Astrocyte (in vitro differentiated cells and primary cell): ENCODE measurements at regions not wholly inside any gene's neighbourhood (a gene's known extent, or its start where the extent isn't known, plus 50 kb on each side); places are given as distances from the start of the nearest gene placed in this dataset.
"Not testable (repeated sequence)": the region's sequence is repeated elsewhere in the genome, so short reads cannot be mapped to it uniquely, and the experiment has no call there.

Experiments
- DNase-seq: peaks from one replicate; pipeline ENCODE4 v3.0.0-alpha.2; 2010; ENCODE audit warnings: low read depth
- FAIRE-seq: peaks from 2 replicates; lab custom pipeline; 2011; peaks lifted over from hg19 to GRCh38; lab: Jason Lieb, UNC
- H2AFZ ChIP-seq: 2 replicates; pipeline ENCODE4 v1.6.0; 2012; ENCODE audit warnings: low read depth, low read length, inconsistent platforms
- H3K27ac ChIP-seq: 2 replicates; pipeline ENCODE4 v1.5.1; 2011; ENCODE audit warnings: low read depth, low read length, inconsistent platforms
- H3K27me3 ChIP-seq: 2 replicates; pipeline ENCODE4 v1.6.0; 2011; ENCODE audit warnings: low read length, inconsistent platforms; ENCODE audit not compliant: insufficient read depth
- H3K36me3 ChIP-seq: 2 replicates; pipeline ENCODE4 v1.5.1; 2011; ENCODE audit warnings: low read length, inconsistent platforms; ENCODE audit not compliant: insufficient read depth
- H3K4me1 ChIP-seq: 2 replicates; pipeline ENCODE4 v1.5.1; 2011; ENCODE audit warnings: low read length, inconsistent platforms; ENCODE audit not compliant: insufficient read depth
- H3K4me2 ChIP-seq: 2 replicates; pipeline ENCODE4 v1.6.0; 2012; ENCODE audit warnings: low read length, inconsistent platforms
- H3K4me3 ChIP-seq: 2 replicates; pipeline ENCODE4 v1.5.1; 2011; ENCODE audit warnings: low read depth, mild to moderate bottlenecking, low read length, inconsistent platforms; ENCODE audit not compliant: insufficient read depth
- H3K79me2 ChIP-seq: 2 replicates; pipeline ENCODE4 v1.6.0; 2012; ENCODE audit warnings: mild to moderate bottlenecking, low read length, inconsistent platforms; ENCODE audit not compliant: insufficient read depth
- H3K9ac ChIP-seq: 2 replicates; pipeline ENCODE4 v1.6.0; 2012; ENCODE audit warnings: mild to moderate bottlenecking, low read length, inconsistent platforms
- H3K9me3 ChIP-seq: 2 replicates; pipeline ENCODE4 v1.5.1; 2012; ENCODE audit warnings: low read depth, mild to moderate bottlenecking, low read length, inconsistent platforms; ENCODE audit not compliant: insufficient read depth
- H4K20me1 ChIP-seq: 2 replicates; pipeline ENCODE4 v1.6.0; 2012; ENCODE audit warnings: low read length, inconsistent platforms; ENCODE audit not compliant: insufficient read depth
- H3K27ac Mint-ChIP-seq: one replicate; pipeline ENCODE4 v1.8.0; 2021; ENCODE audit warnings: mild to moderate bottlenecking, mixed read lengths; ENCODE audit not compliant: unreplicated experiment
- H3K27me3 Mint-ChIP-seq: one replicate; pipeline ENCODE4 v1.8.0; 2021; ENCODE audit warnings: low read depth, mixed read lengths; ENCODE audit not compliant: unreplicated experiment
- H3K36me3 Mint-ChIP-seq: one replicate; pipeline ENCODE4 v1.8.0; 2021; ENCODE audit warnings: low read depth, mixed read lengths; ENCODE audit not compliant: unreplicated experiment
- H3K4me1 Mint-ChIP-seq: one replicate; pipeline ENCODE4 v1.8.0; 2021; ENCODE audit warnings: low read depth, mixed read lengths; ENCODE audit not compliant: unreplicated experiment
- H3K4me3 Mint-ChIP-seq: one replicate; pipeline ENCODE4 v1.8.0; 2021; ENCODE audit warnings: mild to moderate bottlenecking, moderate library complexity, mixed read lengths; ENCODE audit not compliant: unreplicated experiment
- H3K9me3 Mint-ChIP-seq: one replicate; pipeline ENCODE4 v1.8.0; 2021; ENCODE audit warnings: mild to moderate bottlenecking, mixed read lengths; ENCODE audit not compliant: unreplicated experiment
- CTCF ChIP-seq: IDR thresholded peaks from 2 replicates; pipeline ENCODE4 v1.5.1; 2011; ENCODE audit warnings: low read depth, mild to moderate bottlenecking, inconsistent platforms, low read length, moderate library complexity; ENCODE audit not compliant: insufficient read depth
- EZH2 ChIP-seq: IDR thresholded peaks from 2 replicates; pipeline ENCODE4 v1.6.1; 2012; ENCODE audit warnings: mild to moderate bottlenecking, low read length, inconsistent platforms; ENCODE audit not compliant: insufficient read depth

GRCh38 chr12:39675263-39675662, 55.7 kb upstream of the ABCD2 start:
- no peaks in the 10 kb centered on the region for H3K79me2 ChIP-seq
- H2AFZ ChIP-seq = no peak overlapping the region
- no peaks in the 10 kb centered on the region for H3K36me3 ChIP-seq
- no peak overlapping the region for H3K4me2 ChIP-seq
- DNase-seq (no peak), FAIRE-seq (no peak)
- TF ChIP-seq EZH2 (no peak), CTCF (no peak)
- no peak overlapping the region for H3K27ac Mint-ChIP-seq
- no peaks in the 10 kb centered on the region for H3K27me3 ChIP-seq
- H3K9me3 ChIP-seq = peaks cover 4% of the 10 kb centered on the region
- no peak overlapping the region for H3K4me3 ChIP-seq
- H4K20me1 ChIP-seq = no peaks in the 10 kb centered on the region
- no peak overlapping the region for H3K9ac ChIP-seq
- peaks cover 2% of the 10 kb centered on the region for H3K36me3 Mint-ChIP-seq
- H3K27ac ChIP-seq = no peak overlapping the region
- H3K4me1 Mint-ChIP-seq = no peaks in the 10 kb centered on the region
- H3K27me3 Mint-ChIP-seq = peaks cover 3% of the 10 kb centered on the region
- H3K4me3 Mint-ChIP-seq = no peak overlapping the region
- H3K4me1 ChIP-seq = no peaks in the 10 kb centered on the region
- peaks cover 5% of the 10 kb centered on the region for H3K9me3 Mint-ChIP-seq

- Histone ChIP-seq H4K20me1 (no peaks in the 10 kb centered on the region), H3K4me3 (no peak overlapping the region), H2AFZ (no peak overlapping the region), H3K9me3 (peaks cover 4% of the 10 kb centered on the region), H3K4me1 (no peaks in the 10 kb centered on the region), H3K4me2 (no peak overlapping the region), H3K9ac (no peak overlapping the region), H3K36me3 (no peaks in the 10 kb centered on the region), H3K27ac (no peak overlapping the region), H3K27me3 (no peaks in the 10 kb centered on the region), H3K79me2 (no peaks in the 10 kb centered on the region)
- H3K4me1 Mint-ChIP-seq = no peaks in the 10 kb centered on the region
- no peak overlapping the region for H3K4me3 Mint-ChIP-seq
- DNase-seq (no peak), FAIRE-seq (no peak)
- H3K9me3 Mint-ChIP-seq = peaks cover 5% of the 10 kb centered on the region
- TF ChIP-seq EZH2 = no peak
- no peak for TF ChIP-seq CTCF
- H3K27ac Mint-ChIP-seq = no peak overlapping the region
- H3K27me3 Mint-ChIP-seq = peaks cover 3% of the 10 kb centered on the region
- peaks cover 2% of the 10 kb centered on the region for H3K36me3 Mint-ChIP-seq
Measured at GRCh38 chr12:39672976-39673375, 53.4 kb upstream of the ABCD2 start.

- Mint-ChIP-seq H3K4me1 (no peaks in the 10 kb centered on the region), H3K4me3 (no peak overlapping the region), H3K27me3 (peaks cover 3% of the 10 kb centered on the region), H3K27ac (no peak overlapping the region), H3K9me3 (peaks cover 9% of the 10 kb centered on the region), H3K36me3 (peaks cover 2% of the 10 kb centered on the region)
- FAIRE-seq (no peak), DNase-seq (no peak)
- no peak for TF ChIP-seq CTCF
- TF ChIP-seq EZH2 = no peak
- peaks cover 4% of the 10 kb centered on the region for H3K9me3 ChIP-seq
- H3K79me2 ChIP-seq = no peaks in the 10 kb centered on the region
- H4K20me1 ChIP-seq = no peaks in the 10 kb centered on the region
- H3K4me2 ChIP-seq = no peak overlapping the region
- no peaks in the 10 kb centered on the region for H3K4me1 ChIP-seq
- no peak overlapping the region for H2AFZ ChIP-seq
- H3K36me3 ChIP-seq = no peaks in the 10 kb centered on the region
- H3K9ac ChIP-seq = no peak overlapping the region
- H3K4me3 ChIP-seq = no peak overlapping the region
- no peak overlapping the region for H3K27ac ChIP-seq
- no peaks in the 10 kb centered on the region for H3K27me3 ChIP-seq
Measured at GRCh38 chr12:39671898-39672875, 52.6 kb upstream of the ABCD2 start.

- not testable (repeated sequence) for H3K4me3 ChIP-seq, H3K79me2 ChIP-seq, H3K9me3 ChIP-seq, H3K27ac Mint-ChIP-seq, H3K27me3 ChIP-seq, H3K4me1 ChIP-seq, H2AFZ ChIP-seq, H3K4me3 Mint-ChIP-seq, H3K27ac ChIP-seq, H3K36me3 ChIP-seq, H4K20me1 ChIP-seq, H3K36me3 Mint-ChIP-seq, H3K9ac ChIP-seq, H3K4me1 Mint-ChIP-seq, H3K4me2 ChIP-seq, DNase-seq, FAIRE-seq, H3K27me3 Mint-ChIP-seq
- peaks cover 15% of the 10 kb centered on the region for H3K9me3 Mint-ChIP-seq
Measured at GRCh38 chr12:39669539-39669938, 49.9 kb upstream of the ABCD2 start.
